ENCODE measurements at regions not wholly inside any gene's neighbourhood (a gene's known extent, or its start where the extent isn't known, plus 50 kb on each side); places are given as distances from the start of the nearest gene placed in this dataset.
"Not testable (repeated sequence)": the region's sequence is repeated elsewhere in the genome, so short reads cannot be mapped to it uniquely, and the experiment has no call there.

GRCh38 chr2:228774548-228774947 is 496.5 kb downstream of the PID1 start:
- DNase-seq (ENCODE audit: low spot score, unreplicated experiment): no peak
- Mint-ChIP-seq H3K27ac (no peak overlapping the region), H3K4me1 (ENCODE audit: low read depth) (no peaks in the 10 kb centered on the region), H3K9me3 (ENCODE audit: low read depth) (no peaks in the 10 kb centered on the region), H3K36me3 (ENCODE audit: insufficient read depth) (no peaks in the 10 kb centered on the region), H3K27me3 (peaks cover 3% of the 10 kb centered on the region), H3K4me3 (ENCODE audit: low read depth) (no peak overlapping the region)
- TF ChIP-seq CTCF (IDR thresholded peaks at IDR 0.05; ENCODE audit: unreplicated experiment): no peak

DNA sequence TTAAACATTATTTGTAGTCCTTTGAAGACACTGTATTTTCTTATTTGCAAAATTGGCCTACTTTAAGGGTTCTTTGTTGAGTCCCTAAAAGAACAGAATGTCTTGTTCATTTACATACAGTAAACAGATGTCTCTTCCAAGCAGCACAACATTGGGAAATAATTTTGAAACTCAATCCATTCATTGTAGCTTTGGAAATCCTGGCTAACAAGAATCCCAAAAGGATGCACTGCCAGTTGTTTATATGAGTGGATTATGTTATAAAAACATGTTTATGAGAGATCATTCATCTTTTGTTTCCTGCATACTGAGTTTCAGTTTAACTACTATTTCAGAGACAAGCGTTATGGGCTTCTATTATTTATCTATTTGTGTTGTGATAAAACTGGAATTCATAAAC is 499.3 kb downstream of the PID1 start:
- no peaks in the 10 kb centered on the region for H3K27me3 Mint-ChIP-seq
- no peak for DNase-seq (ENCODE audit: low spot score, unreplicated experiment)
- no peaks in the 10 kb centered on the region for H3K9me3 Mint-ChIP-seq (ENCODE audit: low read depth)
- H3K27ac Mint-ChIP-seq: no peak overlapping the region
- no peak overlapping the region for H3K4me3 Mint-ChIP-seq (ENCODE audit: low read depth)
- TF ChIP-seq CTCF (IDR thresholded peaks at IDR 0.05; ENCODE audit: unreplicated experiment): no peak
- H3K36me3 Mint-ChIP-seq (ENCODE audit: insufficient read depth): no peaks in the 10 kb centered on the region
- no peaks in the 10 kb centered on the region for H3K4me1 Mint-ChIP-seq (ENCODE audit: low read depth)

DNA sequence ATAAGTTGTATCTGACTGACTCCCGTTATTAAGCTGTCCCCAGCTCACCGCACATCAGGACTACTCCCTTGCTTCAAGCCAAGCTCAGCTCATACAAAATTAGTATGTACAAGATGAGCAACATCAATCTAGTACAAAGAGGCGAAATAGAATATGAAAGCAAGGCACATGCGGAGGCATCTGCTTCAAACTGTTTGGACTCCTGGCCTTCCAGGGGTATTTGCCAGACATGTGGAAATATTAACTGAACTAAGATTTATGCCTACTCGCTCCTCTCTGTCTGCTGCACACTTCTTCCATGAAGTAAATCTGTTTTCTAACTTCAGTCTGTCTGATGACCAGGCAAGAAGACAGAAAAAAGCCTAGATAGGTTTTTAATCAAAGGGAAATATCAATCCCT is 499.8 kb downstream of the PID1 start:
- H3K27ac Mint-ChIP-seq: no peak overlapping the region
- H3K4me1 Mint-ChIP-seq (ENCODE audit: low read depth): no peaks in the 10 kb centered on the region
- no peaks in the 10 kb centered on the region for H3K36me3 Mint-ChIP-seq (ENCODE audit: insufficient read depth)
- H3K9me3 Mint-ChIP-seq (ENCODE audit: low read depth): no peaks in the 10 kb centered on the region
- no peak overlapping the region for H3K4me3 Mint-ChIP-seq (ENCODE audit: low read depth)
- no peaks in the 10 kb centered on the region for H3K27me3 Mint-ChIP-seq
- DNase-seq (ENCODE audit: low spot score, unreplicated experiment): no peak
- no peak for TF ChIP-seq CTCF (IDR thresholded peaks at IDR 0.05; ENCODE audit: unreplicated experiment)

DNA sequence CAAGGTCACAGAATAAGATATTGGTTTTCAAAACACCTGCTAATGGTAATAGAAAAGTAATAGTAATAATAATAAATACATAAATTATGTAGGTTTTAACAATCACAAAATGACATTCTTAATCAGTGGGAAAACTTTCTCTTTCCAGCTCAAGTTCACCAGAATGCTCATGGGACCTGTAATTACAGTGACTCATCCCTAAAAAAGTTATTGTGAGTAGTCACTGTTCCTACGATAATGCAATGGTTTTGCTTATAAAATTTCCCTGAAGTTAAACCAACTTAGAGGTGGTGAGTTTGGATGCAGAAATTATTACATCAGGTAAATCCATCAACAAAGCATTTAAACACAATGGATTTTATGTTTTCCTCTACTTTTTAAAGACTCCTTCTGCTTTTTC is 502.3 kb downstream of the PID1 start:
- Mint-ChIP-seq H3K9me3 (ENCODE audit: low read depth) (no peaks in the 10 kb centered on the region), H3K4me3 (ENCODE audit: low read depth) (no peak overlapping the region), H3K36me3 (ENCODE audit: insufficient read depth) (no peaks in the 10 kb centered on the region), H3K4me1 (ENCODE audit: low read depth) (no peaks in the 10 kb centered on the region), H3K27ac (no peak overlapping the region), H3K27me3 (no peaks in the 10 kb centered on the region)
- no peak for TF ChIP-seq CTCF (IDR thresholded peaks at IDR 0.05; ENCODE audit: unreplicated experiment)
- DNase-seq (ENCODE audit: low spot score, unreplicated experiment): no peak

DNA sequence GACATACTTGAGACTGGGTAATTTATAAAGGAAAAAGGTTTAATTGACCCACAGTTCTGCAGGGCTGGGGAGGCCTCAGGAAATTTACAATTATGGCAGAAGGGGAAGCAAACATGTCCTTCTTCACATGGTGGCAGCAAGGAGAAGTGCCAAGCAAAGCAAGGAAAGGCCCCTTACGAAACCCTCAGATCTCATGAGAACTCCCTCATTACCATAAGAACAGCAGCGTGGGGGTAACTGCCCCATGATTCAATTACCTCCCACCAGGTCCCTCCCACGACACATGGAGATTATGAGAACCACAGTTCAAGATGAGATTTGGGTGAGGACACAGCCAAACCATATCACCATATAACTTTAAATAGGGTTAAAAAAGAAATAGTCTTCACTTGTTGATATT is 502.9 kb downstream of the PID1 start:
- not testable (repeated sequence) for H3K9me3 Mint-ChIP-seq (ENCODE audit: low read depth); H3K27ac Mint-ChIP-seq; H3K27me3 Mint-ChIP-seq; DNase-seq (ENCODE audit: low spot score, unreplicated experiment); H3K36me3 Mint-ChIP-seq (ENCODE audit: insufficient read depth); H3K4me1 Mint-ChIP-seq (ENCODE audit: low read depth); H3K4me3 Mint-ChIP-seq (ENCODE audit: low read depth)

- no peaks in the 10 kb centered on the region for H3K9me3 Mint-ChIP-seq (ENCODE audit: low read depth)
- no peak overlapping the region for H3K4me3 Mint-ChIP-seq (ENCODE audit: low read depth)
- H3K27ac Mint-ChIP-seq: no peak overlapping the region
- H3K4me1 Mint-ChIP-seq (ENCODE audit: low read depth): no peaks in the 10 kb centered on the region
- no peaks in the 10 kb centered on the region for H3K27me3 Mint-ChIP-seq
- TF ChIP-seq CTCF (IDR thresholded peaks at IDR 0.05; ENCODE audit: unreplicated experiment): no peak
- DNase-seq (ENCODE audit: low spot score, unreplicated experiment): no peak
- H3K36me3 Mint-ChIP-seq (ENCODE audit: insufficient read depth): no peaks in the 10 kb centered on the region
Observed at GRCh38 chr2:228767196-228767595, 503.9 kb downstream of the PID1 start.

Measured in progenitor cell of endocrine pancreas (in vitro differentiated cells).